Thymus (tissue), 11 donors: ENCODE measurements at regions not wholly inside any gene's neighbourhood (a gene's known extent, or its start where the extent isn't known, plus 50 kb on each side); places are given as distances from the start of the nearest gene placed in this dataset.

Source experiments
- DNase-seq, 9 donors: peaks; one replicate each; pipeline ENCODE4 v3.0.0-alpha.2; 2013; ENCODE audit warnings: low spot score in 9 of 9, low read depth in 6 of 9, missing footprints in 1 of 9
- H3K27ac ChIP-seq, 2 donors: one replicate each; pipeline ENCODE4 v1.5.1; 2013; ENCODE audit warnings: control low read depth in 1 of 2, low read depth in 1 of 2, low read length in 1 of 2, mild to moderate bottlenecking in 1 of 2, moderate library complexity in 1 of 2
- H3K27me3 ChIP-seq, 2 donors: one replicate each; pipeline ENCODE4 v1.5.1; 2013; ENCODE audit warnings: low read length in 1 of 2; ENCODE audit not compliant: control insufficient read depth in 2 of 2, insufficient read depth in 1 of 2
- H3K36me3 ChIP-seq, 2 donors: one replicate each; pipeline ENCODE4 v1.5.1; 2013; ENCODE audit warnings: low read length in 1 of 2, mild to moderate bottlenecking in 1 of 2, moderate library complexity in 1 of 2; ENCODE audit not compliant: control insufficient read depth in 2 of 2, insufficient read depth in 2 of 2
- H3K4me1 ChIP-seq, 2 donors: one replicate each; pipeline ENCODE4 v1.5.1; 2013; ENCODE audit warnings: low read length in 2 of 2; ENCODE audit not compliant: control insufficient read depth in 2 of 2, insufficient read depth in 2 of 2
- H3K4me3 ChIP-seq, 2 donors: one replicate each; pipeline ENCODE4 v1.5.1; 2013; ENCODE audit warnings: low read length in 2 of 2, control low read depth in 1 of 2, mild to moderate bottlenecking in 1 of 2
- H3K9me3 ChIP-seq, 2 donors: one replicate each; pipeline ENCODE4 v1.5.1; 2013; ENCODE audit warnings: low read length in 1 of 2, mild to moderate bottlenecking in 1 of 2; ENCODE audit not compliant: control insufficient read depth in 2 of 2, insufficient read depth in 1 of 2
- WGBS: extraction: QIAGEN DNeasy Blood & Tissue Kit; methylation state at CpG from one replicate; pipeline ENCODE4 v1.1.7; 2013; 5-methylcytosine and 5-hydroxymethylcytosine counted together
- donor health status: healthy.

DNA sequence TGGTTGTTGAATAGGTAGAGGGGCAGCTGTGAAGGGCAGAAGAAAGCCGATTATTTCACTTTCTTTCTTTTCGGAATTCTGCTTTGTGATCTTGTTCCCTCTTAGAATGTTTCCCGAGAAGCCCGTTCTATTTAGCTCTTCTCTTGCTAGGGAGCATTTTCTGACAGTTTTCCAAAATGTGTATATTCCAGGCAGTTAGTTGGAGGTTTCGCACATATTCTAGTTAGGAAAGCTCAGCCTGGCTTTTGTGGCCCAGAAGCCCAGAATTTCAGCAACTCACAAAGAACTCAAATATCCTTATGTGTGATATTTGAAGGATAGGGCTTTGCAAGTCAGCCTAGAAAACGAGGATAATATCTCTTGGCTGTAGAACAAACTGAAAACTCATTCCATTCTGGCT, 461.0 kb upstream of the C9orf72 start:
- no peaks in the 10 kb centered on the region for H3K4me1 ChIP-seq
- WGBS: 75% methylated on average over 6 of the region's 6 CpGs
- H3K4me3 ChIP-seq: no peak overlapping the region
- H3K9me3 ChIP-seq: no peaks in the 10 kb centered on the region
- no peaks in the 10 kb centered on the region for H3K27me3 ChIP-seq
- no peak overlapping the region for H3K27ac ChIP-seq
- no peaks in the 10 kb centered on the region for H3K36me3 ChIP-seq
- DNase-seq: no peak

DNA sequence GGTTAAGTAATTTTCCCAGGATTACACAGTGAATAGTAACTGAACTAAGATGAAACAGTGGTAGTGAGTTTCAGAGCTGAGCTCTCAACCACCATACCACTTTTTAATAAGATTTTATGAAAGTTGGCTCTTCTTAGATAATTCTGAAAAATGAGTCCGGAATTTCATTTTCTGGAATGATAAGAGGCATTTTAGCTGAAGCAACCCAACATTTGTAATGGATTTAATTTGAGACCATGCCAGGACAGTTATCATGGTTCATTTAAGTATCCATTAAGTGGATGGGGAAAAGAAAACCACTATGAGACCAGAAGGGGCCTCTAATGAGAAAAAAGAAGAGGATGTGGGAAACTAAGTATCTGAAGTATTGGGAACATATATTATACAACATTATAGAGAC, 464.7 kb upstream of the C9orf72 start:
- no peak for DNase-seq
- Histone ChIP-seq H3K9me3 (no peaks in the 10 kb centered on the region), H3K36me3 (no peaks in the 10 kb centered on the region), H3K4me1 (no peaks in the 10 kb centered on the region), H3K27me3 (no peaks in the 10 kb centered on the region), H3K4me3 (no peak overlapping the region), H3K27ac (no peak overlapping the region)
- WGBS: 89% methylated on average over 1 of the region's 1 CpG

GRCh38 chr9:28045051-28045450, 471.8 kb upstream of the C9orf72 start:
- Histone ChIP-seq H3K9me3 (no peaks in the 10 kb centered on the region), H3K27ac (no peak overlapping the region), H3K4me1 (no peaks in the 10 kb centered on the region), H3K4me3 (no peak overlapping the region), H3K27me3 (no peaks in the 10 kb centered on the region), H3K36me3 (no peaks in the 10 kb centered on the region)
- DNase-seq: no peak
- WGBS: 92% methylated on average over 3 of the region's 3 CpGs

- no peak overlapping the region for H3K4me3 ChIP-seq
- no peaks in the 10 kb centered on the region for H3K4me1 ChIP-seq
- DNase-seq: no peak
- no peaks in the 10 kb centered on the region for H3K36me3 ChIP-seq
- H3K27me3 ChIP-seq: no peaks in the 10 kb centered on the region
- H3K9me3 ChIP-seq: no peaks in the 10 kb centered on the region
- H3K27ac ChIP-seq: no peak overlapping the region
Observed at GRCh38 chr9:28050046-28050445, 476.8 kb upstream of the C9orf72 start.

GRCh38 chr9:28050941-28051340, 477.7 kb upstream of the C9orf72 start:
- Histone ChIP-seq H3K4me3 (no peak overlapping the region), H3K9me3 (no peaks in the 10 kb centered on the region), H3K36me3 (no peaks in the 10 kb centered on the region), H3K4me1 (no peaks in the 10 kb centered on the region), H3K27me3 (no peaks in the 10 kb centered on the region), H3K27ac (no peak overlapping the region)
- DNase-seq: no peak
- WGBS: 94% methylated on average over 2 of the region's 2 CpGs

- no peaks in the 10 kb centered on the region for H3K36me3 ChIP-seq
- DNase-seq: no peak
- 81% methylated on average over 5 of the region's 5 CpGs for WGBS
- H3K4me1 ChIP-seq: no peaks in the 10 kb centered on the region
- no peak overlapping the region for H3K4me3 ChIP-seq
- H3K9me3 ChIP-seq: no peaks in the 10 kb centered on the region
- no peak overlapping the region for H3K27ac ChIP-seq
- no peaks in the 10 kb centered on the region for H3K27me3 ChIP-seq
Observed at GRCh38 chr9:28051559-28052503, 478.6 kb upstream of the C9orf72 start.

DNA sequence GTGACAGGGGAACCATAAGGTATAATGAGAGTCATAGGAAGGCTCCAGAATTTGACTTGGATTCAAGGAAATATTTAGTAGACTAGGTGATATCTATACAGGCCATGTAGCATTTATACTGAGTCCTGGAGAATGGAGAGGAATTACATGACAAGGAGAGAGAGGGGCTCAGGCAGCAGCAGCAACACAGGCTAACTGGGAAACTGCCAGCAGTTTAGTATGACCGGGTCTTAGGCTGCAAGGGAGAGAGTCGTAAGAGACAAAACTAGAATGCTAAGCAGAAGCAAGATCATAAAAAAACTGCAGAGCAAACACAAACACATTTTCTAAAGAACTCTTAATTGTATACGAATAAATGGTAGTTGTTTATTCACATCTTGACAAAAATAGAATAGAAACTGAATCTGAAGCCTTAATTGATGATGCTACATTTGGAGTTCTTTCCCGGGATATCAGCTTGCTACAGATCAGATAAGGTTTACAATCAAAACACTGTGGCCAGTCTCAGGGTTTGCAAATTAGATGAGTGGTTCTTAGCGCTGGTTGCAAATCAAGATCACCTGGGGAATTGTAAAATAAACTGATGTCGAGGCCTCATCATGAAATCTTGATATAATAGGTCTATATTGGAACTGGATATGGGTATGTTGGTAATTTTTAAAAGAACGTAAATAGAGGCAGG, 480.0 kb upstream of the C9orf72 start:
- H3K4me1 ChIP-seq: no peaks in the 10 kb centered on the region
- DNase-seq: no peak
- no peak overlapping the region for H3K27ac ChIP-seq
- H3K27me3 ChIP-seq: no peaks in the 10 kb centered on the region
- no peaks in the 10 kb centered on the region for H3K36me3 ChIP-seq
- no peaks in the 10 kb centered on the region for H3K9me3 ChIP-seq
- H3K4me3 ChIP-seq: no peak overlapping the region
- WGBS: 74% methylated on average over 7 of the region's 7 CpGs

- H3K36me3 ChIP-seq: no peaks in the 10 kb centered on the region
- WGBS: 91% methylated on average over 10 of the region's 10 CpGs
- no peaks in the 10 kb centered on the region for H3K4me1 ChIP-seq
- H3K4me3 ChIP-seq: no peak overlapping the region
- no peak overlapping the region for H3K27ac ChIP-seq
- no peak for DNase-seq
- no peaks in the 10 kb centered on the region for H3K9me3 ChIP-seq
- H3K27me3 ChIP-seq: no peaks in the 10 kb centered on the region
Observed at GRCh38 chr9:28056006-28056405, 482.7 kb upstream of the C9orf72 start.

- Histone ChIP-seq H3K27ac (no peak overlapping the region), H3K27me3 (no peaks in the 10 kb centered on the region), H3K9me3 (no peaks in the 10 kb centered on the region), H3K4me1 (no peaks in the 10 kb centered on the region), H3K4me3 (no peak overlapping the region), H3K36me3 (no peaks in the 10 kb centered on the region)
- no peak for DNase-seq
- 97% methylated on average over 1 of the region's 1 CpG for WGBS
Observed at GRCh38 chr9:28056466-28056865, 483.2 kb upstream of the C9orf72 start.
